ENCODE measurements at regions not wholly inside any gene's neighbourhood (a gene's known extent, or its start where the extent isn't known, plus 50 kb on each side); places are given as distances from the start of the nearest gene placed in this dataset.

DNA sequence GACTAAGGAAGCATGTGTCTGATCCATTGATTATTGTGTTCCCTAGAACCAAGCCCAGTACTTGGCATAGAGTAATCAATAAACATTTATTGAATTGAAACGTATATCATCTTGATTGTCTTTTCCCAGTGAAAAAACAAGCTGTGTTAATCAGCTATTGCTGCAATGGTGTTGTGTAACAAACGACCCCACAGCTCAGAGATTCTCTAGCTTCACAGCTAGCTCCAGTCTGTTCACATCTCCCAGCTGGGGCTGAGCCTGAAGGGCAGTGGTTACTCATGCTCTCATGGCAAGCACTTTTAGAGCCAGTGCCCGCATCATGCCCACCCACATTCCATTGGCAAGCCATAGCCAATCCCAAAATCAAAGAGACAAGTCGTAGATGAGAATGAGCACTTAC, 237.4 kb upstream of the RAB4A start:
- Histone ChIP-seq H3K4me1 (peaks cover 0 to 3% (median 0%) of the 10 kb centered on the region in 4 donors), H3K27ac (no peak overlapping the region), H3K4me3 (no peak overlapping the region), H3K36me3 (no peaks in the 10 kb centered on the region), H3K9me3 (no peaks in the 10 kb centered on the region), H3K27me3 (no peaks in the 10 kb centered on the region)
- DNase-seq, result no peak
- intact Hi-C loops (cut with DNase I), result no loop called here
- 71 to 86% methylated on average over 4 of the region's 4 CpGs for WGBS, 2 donors
- TF ChIP-seq, protein P1, sequence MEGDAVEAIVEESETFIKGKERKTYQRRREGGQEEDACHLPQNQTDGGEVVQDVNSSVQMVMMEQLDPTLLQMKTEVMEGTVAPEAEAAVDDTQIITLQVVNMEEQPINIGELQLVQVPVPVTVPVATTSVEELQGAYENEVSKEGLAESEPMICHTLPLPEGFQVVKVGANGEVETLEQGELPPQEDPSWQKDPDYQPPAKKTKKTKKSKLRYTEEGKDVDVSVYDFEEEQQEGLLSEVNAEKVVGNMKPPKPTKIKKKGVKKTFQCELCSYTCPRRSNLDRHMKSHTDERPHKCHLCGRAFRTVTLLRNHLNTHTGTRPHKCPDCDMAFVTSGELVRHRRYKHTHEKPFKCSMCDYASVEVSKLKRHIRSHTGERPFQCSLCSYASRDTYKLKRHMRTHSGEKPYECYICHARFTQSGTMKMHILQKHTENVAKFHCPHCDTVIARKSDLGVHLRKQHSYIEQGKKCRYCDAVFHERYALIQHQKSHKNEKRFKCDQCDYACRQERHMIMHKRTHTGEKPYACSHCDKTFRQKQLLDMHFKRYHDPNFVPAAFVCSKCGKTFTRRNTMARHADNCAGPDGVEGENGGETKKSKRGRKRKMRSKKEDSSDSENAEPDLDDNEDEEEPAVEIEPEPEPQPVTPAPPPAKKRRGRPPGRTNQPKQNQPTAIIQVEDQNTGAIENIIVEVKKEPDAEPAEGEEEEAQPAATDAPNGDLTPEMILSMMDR (IDR thresholded peaks at IDR 0.05), result no peak
- TF ChIP-seq POLR2A (IDR thresholded peaks at IDR 0.05), result no peak
- TF ChIP-seq POLR2AphosphoS5 (IDR thresholded peaks at IDR 0.05), result no peak
- no peak for TF ChIP-seq EP300 (IDR thresholded peaks at IDR 0.05)

DNA sequence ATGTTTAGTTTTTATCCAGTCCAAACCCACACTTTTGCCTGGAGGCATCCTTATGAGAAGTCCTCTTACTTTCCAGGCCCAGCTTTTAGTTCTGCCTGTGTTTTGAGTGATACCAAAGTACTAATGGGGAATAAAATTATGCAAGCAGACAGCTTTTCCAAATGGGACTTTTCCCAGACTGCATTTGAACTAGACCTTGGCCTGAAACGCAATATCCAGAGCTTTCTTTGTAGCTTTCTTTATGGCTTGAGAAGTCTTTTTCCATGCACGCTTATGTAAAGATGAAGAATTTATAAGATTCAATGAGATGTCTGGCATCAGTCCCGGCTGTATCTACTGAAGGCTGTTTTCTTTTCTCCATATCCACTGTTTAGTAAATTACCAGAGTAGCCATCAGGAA, 236.6 kb upstream of the RAB4A start:
- no peaks in the 10 kb centered on the region for H3K27me3 ChIP-seq
- H3K4me1 ChIP-seq, result peaks cover 0 to 3% (median 0%) of the 10 kb centered on the region in 4 donors
- no peaks in the 10 kb centered on the region for H3K36me3 ChIP-seq
- 81 to 93% methylated on average over 3 of the region's 3 CpGs for WGBS, 2 donors
- H3K4me3 ChIP-seq, result no peak overlapping the region
- no peaks in the 10 kb centered on the region for H3K9me3 ChIP-seq
- H3K27ac ChIP-seq, result no peak overlapping the region
- intact Hi-C loops (cut with DNase I), result no loop called here
- TF ChIP-seq POLR2AphosphoS5 (IDR thresholded peaks at IDR 0.05) (no peak), EP300 (IDR thresholded peaks at IDR 0.05) (no peak), POLR2A (IDR thresholded peaks at IDR 0.05) (no peak)
- TF ChIP-seq, protein P1 (IDR thresholded peaks at IDR 0.05), result no peak
- no peak for DNase-seq

DNA sequence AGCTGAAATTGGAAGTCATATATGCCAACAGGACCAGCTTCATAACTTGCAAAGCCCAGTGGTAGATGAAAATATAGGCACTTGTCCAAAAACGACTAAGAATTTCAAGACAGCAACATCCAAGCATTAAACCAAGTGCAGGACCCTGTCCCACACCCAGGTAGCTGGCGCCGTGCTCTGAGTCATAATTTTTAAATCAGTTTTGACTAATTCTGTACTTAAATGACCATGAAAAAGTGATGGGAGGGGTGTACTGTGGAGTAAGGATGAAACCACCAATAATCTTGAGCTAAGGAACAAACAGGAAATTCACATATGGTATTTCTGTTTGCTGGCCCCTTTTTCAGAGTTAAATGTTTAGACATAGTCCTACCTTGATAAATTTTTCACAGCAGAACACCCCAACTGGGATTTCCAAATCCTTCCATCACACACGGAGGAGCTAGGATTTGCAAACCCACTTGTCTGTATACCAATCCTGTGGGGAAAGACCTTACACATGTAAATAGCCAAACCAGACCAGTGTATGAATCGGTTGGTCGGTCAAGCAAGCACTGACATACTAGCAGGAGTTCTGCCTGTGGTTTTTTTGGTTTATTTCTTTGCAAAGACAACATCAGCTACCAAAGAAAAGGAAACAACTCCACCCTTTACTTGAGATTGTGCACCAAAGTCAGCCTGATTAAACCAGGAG, 235.7 kb upstream of the RAB4A start:
- 77 to 84% methylated on average over 6 of the region's 6 CpGs for WGBS, 2 donors
- H3K4me1 ChIP-seq, result peaks cover 0 to 3% (median 0%) of the 10 kb centered on the region in 4 donors
- H3K9me3 ChIP-seq, result no peaks in the 10 kb centered on the region
- DNase-seq, result no peak
- no peak overlapping the region for H3K27ac ChIP-seq
- no peak overlapping the region for H3K4me3 ChIP-seq
- no peaks in the 10 kb centered on the region for H3K27me3 ChIP-seq
- H3K36me3 ChIP-seq, result no peaks in the 10 kb centered on the region
- intact Hi-C loops (cut with DNase I), result no loop called here
- TF ChIP-seq, protein P1 (IDR thresholded peaks at IDR 0.05), result no peak
- TF ChIP-seq POLR2A (IDR thresholded peaks at IDR 0.05) (no peak), EP300 (IDR thresholded peaks at IDR 0.05) (no peak), POLR2AphosphoS5 (IDR thresholded peaks at IDR 0.05) (no peak)

DNA sequence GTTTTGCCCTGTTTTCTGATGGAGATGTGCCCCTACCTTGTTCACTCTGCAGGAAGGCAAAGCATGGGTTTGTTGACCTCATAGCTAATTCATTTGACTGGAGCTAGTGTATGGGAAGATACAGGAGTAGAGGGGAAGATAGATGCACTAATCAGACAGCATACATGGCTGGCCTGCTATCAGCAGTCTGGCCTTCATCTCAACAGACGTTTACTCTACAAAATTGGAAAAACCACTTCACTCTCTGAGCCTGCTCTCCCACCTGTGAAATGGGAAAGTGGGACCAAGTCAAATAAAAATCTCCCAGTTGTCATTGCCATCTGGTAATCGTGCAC, 235.2 kb upstream of the RAB4A start:
- intact Hi-C loops (cut with DNase I), result no loop called here
- Histone ChIP-seq H3K36me3 (no peaks in the 10 kb centered on the region), H3K9me3 (no peaks in the 10 kb centered on the region), H3K4me1 (peaks cover 0 to 3% (median 0%) of the 10 kb centered on the region in 4 donors), H3K27me3 (no peaks in the 10 kb centered on the region), H3K27ac (no peak overlapping the region), H3K4me3 (no peak overlapping the region)
- WGBS, 2 donors, result 79 to 88% methylated on average over 2 of the region's 2 CpGs
- DNase-seq, result no peak
- TF ChIP-seq, protein P1 (IDR thresholded peaks at IDR 0.05), result no peak
- no peak for TF ChIP-seq EP300 (IDR thresholded peaks at IDR 0.05)

Data from sigmoid colon (tissue), 6 donors.